Ishikawa (cell line): ENCODE measurements at regions not wholly inside any gene's neighbourhood (a gene's known extent, or its start where the extent isn't known, plus 50 kb on each side); places are given as distances from the start of the nearest gene placed in this dataset.
A peak's percentile ranks its signal among the peaks of the same experiment; 100 is the strongest.

Experiments
- CEBPB ChIP-seq: IDR thresholded peaks from 2 replicates; pipeline ENCODE4 v1.6.1; 2012
- CREB1 ChIP-seq: IDR thresholded peaks from 2 replicates; pipeline ENCODE4 v1.6.1; 2012; ENCODE audit warnings: low read depth
- EGR1 ChIP-seq: IDR thresholded peaks from 2 replicates; pipeline ENCODE4 v1.6.1; 2012
- EP300 ChIP-seq: IDR thresholded peaks from 2 replicates; pipeline ENCODE4 v1.6.1; 2012; ENCODE audit warnings: borderline replicate concordance
- FOXM1 ChIP-seq: IDR thresholded peaks from 2 replicates; pipeline ENCODE4 v1.6.1; 2012; ENCODE audit warnings: low read depth, borderline replicate concordance
- MAX ChIP-seq: IDR thresholded peaks from 2 replicates; pipeline ENCODE4 v1.6.1; 2012
- NFIC ChIP-seq: IDR thresholded peaks from 2 replicates; pipeline ENCODE4 v1.6.1; 2012
- RAD21 ChIP-seq: IDR thresholded peaks from 2 replicates; pipeline ENCODE4 v1.6.1; 2012; ENCODE audit warnings: low read depth
- REST ChIP-seq: IDR thresholded peaks from 2 replicates; pipeline ENCODE4 v1.6.1; 2012; ENCODE audit warnings: low read depth, mild to moderate bottlenecking
- TAF1 ChIP-seq: IDR thresholded peaks from 2 replicates; pipeline ENCODE4 v1.6.1; 2012; ENCODE audit warnings: low read depth, mild to moderate bottlenecking
- TCF12 ChIP-seq: IDR thresholded peaks from 2 replicates; pipeline ENCODE4 v1.6.1; 2012; ENCODE audit warnings: low read depth
- TEAD4 ChIP-seq: IDR thresholded peaks from 2 replicates; pipeline ENCODE4 v1.6.1; 2012
- USF1 ChIP-seq: IDR thresholded peaks from 2 replicates; pipeline ENCODE4 v1.6.1; 2012
- YY1 ChIP-seq: IDR thresholded peaks from 2 replicates; pipeline ENCODE4 v1.6.1; 2012; ENCODE audit warnings: low read depth
- ZBTB7A ChIP-seq: IDR thresholded peaks from 2 replicates; pipeline ENCODE4 v1.6.1; 2012; ENCODE audit warnings: low read depth

- no peak for TF ChIP-seq FOXM1
- no peak for TF ChIP-seq TEAD4
- no peak for TF ChIP-seq MAX
- TF ChIP-seq ZBTB7A, result no peak
- TF ChIP-seq TCF12, result no peak
- no peak for TF ChIP-seq USF1
- TF ChIP-seq EGR1, result no peak
- no peak for TF ChIP-seq REST
- no peak for TF ChIP-seq CREB1
- no peak for TF ChIP-seq YY1
- no peak for TF ChIP-seq NFIC
- no peak for TF ChIP-seq EP300
- TF ChIP-seq CEBPB, result no peak
- TF ChIP-seq RAD21, result no peak
- TF ChIP-seq TAF1, result no peak
These were observed 175.8 kb downstream of the NPIPB11 start for GRCh38 chr16:29230671-29231096.

- TF ChIP-seq RAD21, result peak; percentile 68
These were observed 178.5 kb downstream of the NPIPB11 start for GRCh38 chr16:29227751-29228663.

- TF ChIP-seq TAF1, result no peak
- no peak for TF ChIP-seq EGR1
- TF ChIP-seq CEBPB, result no peak
- no peak for TF ChIP-seq ZBTB7A
- TF ChIP-seq YY1, result no peak
- no peak for TF ChIP-seq TCF12
- no peak for TF ChIP-seq MAX
- no peak for TF ChIP-seq RAD21
- no peak for TF ChIP-seq NFIC
These were observed 179.7 kb downstream of the NPIPB11 start for GRCh38 chr16:29226782-29227181.

- TF ChIP-seq MAX, result 0 out of 2 replicates have a peak, but pooled peaks have one; percentile 24
These were observed 187.9 kb downstream of the NPIPB11 start for GRCh38 chr16:29218649-29219048.

- TF ChIP-seq RAD21 (no peak), USF1 (no peak), CREB1 (no peak), TCF12 (no peak)
These were observed 201.7 kb downstream of the NPIPB11 start for GRCh38 chr16:29204806-29205135.

GRCh38 chr16:29198731-29199521, 207.6 kb downstream of the NPIPB11 start:
- TF ChIP-seq EGR1 (no peak), ZBTB7A (no peak), CEBPB (no peak), YY1 (no peak), NFIC (no peak), CREB1 (no peak), TAF1 (no peak)

- TF ChIP-seq TCF12 (no peak), MAX (no peak), RAD21 (no peak), TAF1 (no peak), YY1 (no peak), EP300 (no peak), USF1 (no peak)
These were observed 208.3 kb downstream of the NPIPB11 start for GRCh38 chr16:29198231-29198630.
